ENCODE measurements at regions not wholly inside any gene's neighbourhood (a gene's known extent, or its start where the extent isn't known, plus 50 kb on each side); places are given as distances from the start of the nearest gene placed in this dataset.

DNA sequence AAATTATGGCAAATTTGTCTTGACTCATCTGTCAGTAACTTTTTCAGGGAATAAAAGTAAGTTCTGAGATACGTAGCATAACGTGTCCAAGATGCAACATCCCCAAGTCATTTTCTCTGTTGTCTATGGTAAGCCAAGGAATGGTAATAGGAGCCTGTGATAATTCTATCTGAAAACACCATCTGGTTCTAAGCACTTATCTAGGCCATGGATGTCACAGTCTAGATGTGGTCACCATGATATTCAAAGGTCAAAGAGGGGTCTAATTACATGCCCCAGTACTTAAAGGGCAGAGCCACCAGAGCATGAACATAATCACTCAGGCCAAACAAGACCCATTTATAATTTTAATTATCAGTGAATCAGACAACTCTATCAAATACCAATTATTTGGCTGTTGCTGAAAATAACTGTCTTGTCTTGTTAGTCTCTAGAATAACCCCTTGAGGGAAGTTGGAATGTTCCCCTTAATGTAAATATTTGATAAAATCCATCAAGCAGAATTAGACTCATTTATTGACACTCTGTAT lies 225.1 kb upstream of the MPPED2 start:
- no peak for DNase-seq (ENCODE audit: low spot score)

DNA sequence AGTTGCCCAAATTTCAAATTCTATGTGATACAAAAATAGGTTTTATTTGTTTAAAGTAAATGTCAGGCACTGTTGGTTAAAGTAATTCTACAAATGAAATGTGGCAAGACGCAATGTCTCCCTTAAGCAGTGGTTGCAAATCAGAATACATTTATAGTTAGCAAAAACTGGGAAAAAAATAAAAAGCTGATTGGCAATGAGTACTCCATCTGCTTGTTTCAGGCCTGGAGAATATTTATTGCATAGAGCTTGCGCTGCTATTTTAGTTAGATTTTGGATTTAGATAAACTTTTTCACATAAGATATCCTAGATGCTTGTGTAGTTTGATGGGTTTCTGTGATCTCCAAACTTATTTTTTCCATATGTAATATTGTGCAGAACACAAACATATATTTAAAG lies 224.0 kb upstream of the MPPED2 start:
- DNase-seq (ENCODE audit: low spot score) = no peak

DNA sequence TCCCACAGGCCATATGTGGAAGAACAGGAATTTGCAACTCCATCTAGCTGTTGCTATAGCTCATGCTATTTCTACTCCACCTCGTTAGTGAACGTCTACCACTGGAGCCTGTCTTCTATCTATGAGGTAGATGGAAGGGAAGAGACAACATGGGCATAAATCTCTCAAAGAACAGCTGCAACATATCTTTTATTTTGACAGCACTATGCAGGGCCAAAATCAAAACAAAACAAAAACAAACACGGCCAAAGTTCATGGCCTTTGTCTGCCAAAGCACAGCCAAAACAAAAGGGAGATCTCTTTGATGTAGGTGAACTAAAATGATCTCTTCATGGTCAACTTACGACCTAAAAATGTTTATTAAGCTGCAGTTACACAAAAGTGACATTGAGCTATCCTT lies 215.2 kb upstream of the MPPED2 start:
- no peak for DNase-seq (ENCODE audit: low spot score)

DNA sequence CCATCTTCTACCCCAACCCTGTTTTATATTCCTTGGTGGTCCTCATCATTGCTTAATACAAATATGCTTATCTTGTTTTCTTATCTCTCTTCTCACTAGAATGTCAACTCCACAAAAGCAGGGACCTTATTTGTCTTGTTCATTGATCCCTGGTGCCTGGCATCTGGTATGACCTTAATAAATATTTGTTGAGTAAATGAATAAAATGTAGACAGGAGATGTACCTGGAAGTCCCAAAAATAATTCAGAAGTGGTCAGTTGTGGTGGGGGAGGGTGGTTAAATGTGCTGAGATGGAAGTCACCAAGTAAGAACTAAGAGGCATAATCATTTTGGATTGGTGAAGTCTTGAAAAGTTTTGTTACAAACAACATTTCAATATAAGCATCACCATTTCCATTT lies 214.8 kb upstream of the MPPED2 start:
- DNase-seq (ENCODE audit: low spot score) = no peak

DNA sequence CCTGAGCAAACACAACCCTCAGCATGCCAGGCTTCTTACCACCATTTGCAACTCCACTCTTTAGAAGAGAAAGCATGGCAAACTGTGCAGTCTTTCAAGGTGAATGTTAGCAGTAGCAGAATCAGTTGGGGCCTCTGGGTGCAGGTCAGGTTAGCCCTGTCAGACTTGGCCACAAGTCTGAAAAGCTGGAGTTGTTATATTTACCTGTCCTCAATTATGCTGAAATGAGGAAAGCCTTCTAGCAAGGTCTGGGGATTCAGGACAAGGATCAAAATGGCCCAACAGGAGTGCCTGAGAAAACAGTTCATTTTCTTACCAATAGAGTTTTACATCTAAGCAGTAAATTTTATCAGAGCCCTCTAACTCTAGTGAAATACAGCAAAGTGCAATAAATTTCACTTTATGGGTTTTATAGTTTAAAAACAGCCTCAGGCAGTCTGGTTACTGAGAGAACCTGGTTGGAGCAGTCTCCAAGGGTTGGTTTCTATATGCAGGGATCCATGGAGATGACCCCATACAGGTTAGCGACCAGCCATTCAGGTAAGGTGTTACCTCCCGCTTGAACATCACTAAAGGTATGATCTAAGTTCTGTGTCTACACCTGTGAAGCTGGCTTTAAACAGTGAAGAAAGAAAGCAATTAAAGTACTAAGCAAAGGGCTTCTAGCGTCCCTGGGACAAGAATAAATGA lies 212.5 kb upstream of the MPPED2 start:
- DNase-seq (ENCODE audit: low spot score) = no peak

DNA sequence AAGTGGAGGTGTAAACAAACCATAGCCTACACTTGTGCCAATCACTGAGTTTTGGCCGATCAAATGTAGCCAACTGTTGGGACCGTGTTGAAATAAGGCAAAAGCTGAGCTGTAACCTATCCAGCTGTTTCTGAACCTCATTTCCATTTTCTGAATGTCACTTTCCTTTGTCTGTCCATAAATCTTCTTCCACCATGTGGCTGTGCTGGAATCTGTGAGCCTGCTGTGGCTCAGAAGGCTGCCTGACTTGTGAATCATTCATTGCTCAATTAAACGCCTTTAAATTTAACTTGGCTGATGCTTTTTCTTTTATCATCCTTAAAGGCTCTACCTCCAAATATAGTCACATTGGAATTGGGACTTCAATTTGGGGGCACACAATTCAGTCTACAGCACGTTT lies 203.1 kb upstream of the MPPED2 start:
- no peak for DNase-seq (ENCODE audit: low spot score)

DNA sequence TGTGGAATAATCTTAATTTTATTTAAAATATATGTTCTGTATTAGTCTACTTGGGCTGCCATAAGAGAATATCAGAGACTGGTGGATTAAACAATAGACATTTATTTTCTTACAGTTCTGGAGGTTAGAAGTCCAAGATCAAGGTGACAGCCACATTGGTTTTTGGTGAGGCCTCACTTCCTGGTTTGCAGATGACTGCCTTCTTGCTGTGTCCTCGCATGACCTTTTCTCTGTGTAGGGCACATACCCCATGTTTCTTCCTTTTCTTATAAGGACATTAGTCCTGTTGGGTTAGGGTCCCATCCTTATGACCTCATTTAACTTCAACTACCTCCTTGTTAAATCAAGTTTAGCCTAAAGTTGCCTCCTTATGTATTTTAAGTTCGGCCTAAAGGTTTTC lies 202.7 kb upstream of the MPPED2 start:
- DNase-seq (ENCODE audit: low spot score) = no peak

DNA sequence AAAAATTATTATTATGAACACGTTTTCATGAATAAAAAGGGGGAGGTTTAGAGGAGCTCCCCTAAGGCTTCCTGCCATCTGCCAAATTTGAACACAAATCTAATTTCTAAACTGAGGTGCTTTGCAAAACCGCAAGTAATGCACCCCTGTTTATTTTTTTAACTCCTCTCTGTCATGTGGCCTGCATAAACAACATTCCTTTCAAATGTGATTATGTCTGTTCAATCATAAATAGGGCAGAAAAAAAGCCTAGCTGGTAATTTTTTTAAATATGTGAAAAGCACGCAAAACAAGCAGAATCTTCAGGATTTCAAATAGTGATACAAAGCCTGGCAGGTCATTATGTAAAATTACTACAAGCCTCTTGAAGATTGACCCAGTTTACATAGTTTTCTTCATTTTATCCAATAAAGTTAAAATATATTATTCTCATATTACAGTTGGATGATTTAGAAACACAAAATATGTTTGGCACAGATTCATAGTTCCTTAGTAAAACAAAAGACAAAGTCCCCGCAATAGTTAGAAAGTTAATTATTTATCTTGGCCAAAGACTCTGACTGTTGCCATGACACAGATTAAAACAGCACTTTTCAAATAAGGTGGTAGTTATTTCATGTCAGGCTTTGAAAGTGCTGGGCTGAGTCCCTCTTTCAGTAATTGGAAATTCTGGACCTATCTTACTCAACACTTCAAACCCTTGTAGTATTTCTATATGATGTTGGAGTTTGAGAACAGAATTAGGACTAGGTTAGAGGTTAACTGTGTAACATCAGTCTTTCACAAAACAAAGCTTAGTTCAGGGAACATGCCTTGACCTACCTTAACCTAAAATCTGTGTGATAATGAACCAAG lies 200.3 kb upstream of the MPPED2 start:
- DNase-seq (ENCODE audit: low spot score) = no peak

DNA sequence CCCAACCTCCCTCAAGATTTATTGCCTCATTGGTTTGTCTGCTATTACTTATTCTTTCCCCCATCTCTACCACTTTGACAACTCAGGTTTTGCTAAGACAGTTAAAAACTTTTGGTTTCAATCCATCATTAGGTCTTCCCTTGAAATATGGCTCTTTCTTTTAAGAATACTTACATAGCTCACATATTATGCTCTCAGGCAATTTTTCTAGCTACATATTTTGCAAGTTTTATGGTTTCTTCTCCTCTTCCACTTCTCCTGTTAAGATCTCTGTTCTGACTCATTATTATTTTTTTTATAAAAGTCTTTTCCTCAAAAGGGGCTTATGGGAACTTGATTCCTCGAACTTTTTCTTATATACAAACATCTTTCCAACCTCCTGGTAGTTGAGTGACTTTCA lies 192.4 kb upstream of the MPPED2 start:
- no peak for DNase-seq (ENCODE audit: low spot score)

DNA sequence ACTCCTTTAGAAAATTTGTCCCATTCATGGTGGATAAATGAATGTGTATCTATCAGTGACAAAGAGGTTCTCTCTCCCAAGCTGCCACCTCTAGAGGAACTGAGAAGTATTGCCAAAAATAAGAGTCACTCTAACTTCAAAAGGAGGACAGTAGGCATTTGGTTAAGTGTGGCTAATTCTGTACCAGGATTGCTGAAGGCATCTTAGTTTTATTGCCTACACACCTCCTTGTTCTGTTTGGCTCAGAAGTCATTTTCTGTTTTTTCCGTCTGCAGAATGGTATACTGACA lies 189.0 kb upstream of the MPPED2 start:
- no peak for DNase-seq (ENCODE audit: low spot score)

DNA sequence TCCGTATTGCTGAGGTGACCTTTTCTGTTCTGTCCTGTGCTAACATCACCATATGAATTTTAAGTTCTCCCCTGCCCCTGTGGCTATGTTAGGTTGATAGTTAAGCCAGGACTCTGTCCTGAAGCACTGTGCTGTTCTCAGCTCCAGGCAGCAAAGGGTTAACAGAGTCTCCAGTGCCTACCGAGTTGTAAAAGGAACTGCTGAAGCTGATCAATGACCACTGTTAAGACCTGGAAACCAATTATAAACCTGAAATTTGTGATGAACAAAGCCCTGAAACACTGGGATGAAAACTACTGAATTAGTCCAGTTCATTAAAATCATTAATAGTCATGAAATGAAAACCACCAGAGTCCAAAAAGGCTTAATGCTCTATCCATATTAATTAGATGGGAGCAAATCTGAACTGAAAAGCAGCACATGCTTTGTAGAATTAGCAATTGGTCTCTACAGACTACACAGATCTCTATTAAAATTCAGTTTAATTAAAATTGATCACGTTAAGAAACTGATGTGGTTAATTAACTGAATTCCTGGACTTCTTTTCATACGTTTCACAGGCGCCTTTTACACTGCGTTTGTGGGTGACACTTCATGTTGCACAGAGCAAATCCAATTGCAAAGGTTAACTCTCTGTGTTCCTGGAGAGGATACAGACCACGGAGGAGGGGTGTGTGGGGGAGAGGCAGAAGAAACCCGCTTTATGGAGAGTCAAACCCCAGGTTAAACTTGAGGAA lies 188.5 kb upstream of the MPPED2 start:
- no peak for DNase-seq (ENCODE audit: low spot score)

DNA sequence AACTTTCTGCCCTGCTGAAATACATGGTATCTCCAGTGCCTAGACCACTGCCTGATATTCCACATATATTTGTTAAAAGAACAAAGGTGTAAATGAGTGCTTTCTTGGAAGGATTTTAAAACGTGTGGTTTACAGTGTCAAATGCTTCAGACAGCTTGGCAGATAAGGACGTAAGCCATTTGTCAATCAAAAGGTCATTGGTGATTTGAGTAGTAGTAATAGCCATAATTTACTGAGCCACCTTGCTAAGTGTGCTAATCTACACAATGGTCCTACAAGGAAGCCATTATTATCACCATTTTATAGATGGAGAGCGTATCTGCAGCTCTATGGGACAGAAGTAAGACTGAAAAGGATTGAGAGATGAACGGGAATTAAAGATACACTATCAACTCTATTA lies 186.8 kb upstream of the MPPED2 start:
- DNase-seq (ENCODE audit: low spot score) = no peak

DNA sequence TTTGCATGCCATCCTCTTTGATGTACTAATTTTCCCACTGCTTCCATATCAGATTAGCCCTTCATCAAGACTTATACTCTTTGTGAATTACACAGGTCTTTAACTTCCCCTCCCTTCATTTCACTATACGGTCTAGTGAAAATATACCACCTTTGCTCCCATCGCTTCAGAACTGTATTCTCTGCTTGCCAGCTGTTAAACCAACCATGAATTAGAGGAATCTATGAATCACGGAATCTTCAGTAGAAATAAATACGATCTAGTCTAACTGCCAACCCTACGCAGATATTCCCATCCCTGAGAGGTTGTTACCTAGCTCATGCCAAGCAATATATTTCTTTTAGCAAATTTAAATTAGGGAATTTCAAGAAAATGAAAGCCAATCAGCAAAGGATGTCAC lies 177.8 kb upstream of the MPPED2 start:
- no peak for DNase-seq (ENCODE audit: low spot score)

DNA sequence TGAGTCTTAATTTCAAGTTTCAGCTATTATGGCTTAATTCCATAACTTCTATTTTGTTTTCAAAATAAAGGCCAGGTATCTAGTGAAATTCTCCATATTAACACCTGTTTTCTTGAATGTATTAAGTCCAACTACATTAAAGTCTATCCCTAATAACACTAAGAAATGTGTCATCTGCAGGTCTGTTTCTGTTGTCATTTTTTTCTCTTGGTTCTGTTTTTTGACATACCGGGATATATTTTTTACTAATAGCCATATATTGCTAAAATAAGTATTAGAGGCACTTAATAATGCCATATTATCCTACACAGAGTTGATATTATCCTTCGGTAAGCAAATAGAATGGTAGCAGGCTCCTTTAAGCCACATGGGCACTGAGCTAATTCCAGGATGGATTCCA lies 176.0 kb upstream of the MPPED2 start:
- DNase-seq (ENCODE audit: low spot score) = no peak

DNA sequence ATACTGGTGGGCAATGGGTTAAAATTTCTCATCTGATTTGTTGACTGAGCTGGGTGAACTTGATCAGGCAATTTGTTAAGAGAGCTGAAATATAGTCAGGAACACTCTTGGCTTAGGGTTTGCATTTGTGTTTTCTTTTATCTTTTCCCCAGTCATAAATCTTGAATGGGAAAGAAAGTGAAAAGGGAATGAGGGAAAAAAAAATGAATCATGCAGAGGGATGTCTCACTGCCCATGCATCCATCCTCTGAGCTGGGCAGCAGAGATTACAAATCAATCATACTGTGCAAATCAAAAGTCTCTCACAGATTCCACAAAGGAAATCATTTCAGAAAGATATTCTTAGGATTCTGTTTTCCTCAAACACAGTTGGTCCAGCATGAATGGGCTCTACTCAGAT lies 174.2 kb upstream of the MPPED2 start:
- no peak for DNase-seq (ENCODE audit: low spot score)

DNA sequence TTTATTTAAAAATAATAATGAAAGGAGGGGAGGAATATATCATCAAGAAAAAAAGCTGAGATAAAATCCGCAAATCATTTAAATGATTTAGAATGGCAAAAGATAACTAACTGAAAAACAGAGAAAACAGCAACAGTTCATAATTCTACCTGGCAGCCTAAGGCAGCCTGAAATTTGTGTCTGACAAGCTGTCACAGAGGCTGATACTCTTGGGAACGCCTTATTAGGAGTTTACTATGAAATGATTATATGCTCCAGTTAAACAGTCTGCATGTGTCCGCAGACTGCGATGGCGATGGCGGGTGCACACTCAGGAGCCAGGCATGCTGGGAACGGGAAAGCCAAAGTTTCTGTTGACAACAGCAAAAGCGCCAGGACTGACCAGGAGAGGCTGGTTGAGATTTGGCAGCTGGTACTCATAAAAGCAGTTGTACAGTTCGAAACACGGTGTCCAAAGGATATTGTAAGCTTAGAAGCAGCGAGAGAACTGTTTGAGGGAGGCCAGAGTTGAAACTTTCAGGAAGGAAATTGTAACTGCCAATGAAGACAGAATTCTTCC lies 172.9 kb upstream of the MPPED2 start:
- no peak for DNase-seq (ENCODE audit: low spot score)

DNA sequence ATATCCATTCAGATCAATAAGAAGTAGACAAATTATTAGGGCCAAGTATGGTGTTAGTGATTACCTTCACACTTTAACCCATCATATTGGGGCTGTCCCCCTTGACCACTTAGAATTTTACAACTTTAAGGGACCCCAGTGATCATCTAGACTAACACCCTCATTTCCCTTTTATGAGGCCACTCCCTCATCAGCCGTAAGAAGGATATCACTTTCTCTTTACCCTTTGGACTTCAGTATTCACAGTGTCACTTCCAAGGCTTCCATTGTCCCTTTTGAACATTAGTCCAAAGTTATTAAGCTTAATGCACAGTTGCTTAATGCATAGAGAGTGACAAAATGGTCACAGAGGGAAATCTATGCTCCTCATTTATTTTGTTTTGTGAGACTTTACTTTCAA lies 172.4 kb upstream of the MPPED2 start:
- DNase-seq (ENCODE audit: low spot score) = no peak

DNA sequence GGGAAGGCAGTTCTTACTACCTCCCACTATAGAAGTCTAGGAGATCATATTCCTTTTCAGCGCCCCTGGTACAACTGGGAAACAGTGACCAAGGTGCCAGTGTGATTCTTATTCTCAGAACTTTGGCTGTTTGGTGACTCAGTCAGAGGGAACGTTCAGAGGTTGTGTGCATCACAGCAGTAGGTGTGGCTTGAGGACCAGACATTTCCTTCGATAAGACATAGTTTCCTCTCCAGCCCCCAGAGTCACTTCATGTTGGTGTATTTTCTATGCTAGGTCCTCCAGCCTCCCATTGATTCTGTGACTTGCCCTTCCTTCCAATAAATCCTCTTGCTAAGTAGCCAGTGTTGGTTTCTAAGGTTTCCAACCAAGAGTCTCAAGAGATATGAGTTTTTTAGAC lies 171.9 kb upstream of the MPPED2 start:
- DNase-seq (ENCODE audit: low spot score) = no peak

DNA sequence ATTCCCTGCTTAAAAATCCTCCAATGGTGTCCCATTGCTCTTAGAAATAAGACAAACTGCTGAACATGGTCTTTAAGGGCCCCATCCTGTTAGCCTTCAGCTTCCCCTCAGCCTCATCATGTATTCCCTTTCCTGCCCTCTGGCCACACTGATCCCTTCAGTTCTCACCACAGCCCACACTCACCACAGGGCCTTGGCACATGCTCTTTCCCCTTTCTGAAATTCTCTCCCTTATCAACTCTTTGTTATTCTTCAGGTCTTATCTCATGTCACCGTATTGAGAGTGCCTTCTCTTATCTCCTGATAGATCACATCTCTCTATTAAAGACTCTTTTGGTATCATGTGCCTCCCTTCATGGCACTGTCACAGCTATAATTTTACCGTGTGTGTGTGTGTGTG lies 167.8 kb upstream of the MPPED2 start:
- DNase-seq (ENCODE audit: low spot score) = no peak

DNA sequence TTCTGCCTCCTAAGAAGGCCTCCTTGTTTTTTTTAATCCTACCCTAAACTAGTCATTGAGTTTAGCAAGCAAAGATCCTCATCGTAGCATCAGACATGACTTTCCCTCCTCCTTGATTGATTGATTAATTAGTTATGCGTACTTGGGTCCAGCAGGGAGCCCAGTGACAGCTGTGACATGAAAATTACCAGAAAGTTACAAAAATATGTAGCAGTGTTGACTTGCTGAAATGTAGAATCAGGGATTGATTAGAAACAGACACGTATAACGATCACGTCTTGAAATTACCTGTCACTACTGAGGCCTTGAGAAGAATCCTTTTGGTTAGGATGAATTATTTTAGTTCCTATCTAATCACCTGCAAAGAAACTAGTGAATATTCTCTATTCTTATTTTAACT lies 167.4 kb upstream of the MPPED2 start:
- DNase-seq (ENCODE audit: low spot score) = no peak

DNA sequence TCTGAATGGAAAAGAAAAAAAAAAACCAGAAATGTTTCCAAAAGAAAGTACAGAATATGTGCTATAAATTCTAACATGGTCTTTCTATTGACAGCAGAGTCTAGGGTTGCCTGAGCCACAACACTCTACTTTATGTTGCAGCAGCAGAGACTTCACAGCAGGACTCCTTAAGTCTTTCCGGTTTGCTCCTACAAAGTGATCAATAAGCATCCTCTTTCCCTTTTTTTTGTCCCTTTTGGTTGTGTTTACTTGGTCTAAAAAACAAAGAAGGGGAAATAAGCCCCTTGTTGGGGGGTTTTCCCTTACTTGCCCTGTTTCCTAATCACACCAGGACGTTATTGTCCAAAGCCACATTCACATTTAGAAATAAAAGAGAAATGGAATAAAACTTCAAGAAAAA lies 163.1 kb upstream of the MPPED2 start:
- DNase-seq (ENCODE audit: low spot score) = no peak

DNA sequence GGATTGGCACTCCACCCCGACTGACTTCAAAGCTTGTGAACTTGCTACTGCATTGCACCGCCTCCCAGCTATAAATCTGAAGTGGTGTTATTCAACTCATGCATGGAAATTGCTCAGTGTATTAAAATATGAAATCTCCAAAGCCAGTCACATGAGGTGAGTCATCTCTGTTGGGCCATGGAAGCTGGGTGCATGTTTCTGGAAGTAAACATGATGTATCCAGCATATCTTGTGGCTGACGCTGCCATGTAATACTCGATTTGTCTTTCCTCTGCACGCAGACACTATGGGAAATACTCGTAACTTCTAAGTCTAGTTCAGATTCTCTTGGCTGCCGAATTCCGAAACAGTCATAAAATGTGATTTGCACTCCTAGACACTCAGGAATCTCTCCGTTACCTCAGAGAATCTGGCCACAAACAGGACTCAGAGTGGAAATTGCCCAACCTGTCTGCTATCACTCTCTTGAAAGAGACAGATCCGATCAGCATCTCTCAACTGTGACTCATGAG lies 154.9 kb upstream of the MPPED2 start:
- DNase-seq (ENCODE audit: low spot score) = no peak

DNA sequence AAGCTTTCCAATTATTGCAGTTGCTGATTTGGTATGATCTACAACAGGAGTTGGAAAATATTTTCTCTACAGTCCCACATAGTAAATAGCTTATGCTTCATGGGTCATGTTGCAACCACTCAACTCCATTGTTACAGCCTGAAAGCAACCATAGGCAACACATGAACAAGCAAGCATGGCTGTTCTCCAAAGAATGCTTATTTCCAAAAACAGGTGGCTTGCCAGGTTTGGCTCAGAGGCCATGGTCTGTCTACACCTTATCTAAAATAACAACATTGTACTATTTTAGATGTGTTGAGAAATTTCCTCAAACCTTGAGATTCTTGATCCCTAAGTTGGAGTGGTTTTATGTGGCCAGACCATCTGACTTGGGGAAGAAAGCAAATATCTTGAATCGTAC lies 153.9 kb upstream of the MPPED2 start:
- no peak for DNase-seq (ENCODE audit: low spot score)

All from globus pallidus (tissue), 1 donor.